Spleen (tissue), 11 donors: ENCODE measurements at regions not wholly inside any gene's neighbourhood (a gene's known extent, or its start where the extent isn't known, plus 50 kb on each side); places are given as distances from the start of the nearest gene placed in this dataset.

ENCODE experiments used
- DNase-seq: peaks from one replicate; pipeline ENCODE4 v3.0.0-alpha.2; 2020
- H3K27ac ChIP-seq, 8 donors: fragments of 200-600 bp; sonication (generic) in 7 of 8; 1 replicate in 4 of 8; 2 replicates in 4 of 8; pipeline versions ENCODE4 v1.5.0 to v1.8.0; 2016 to 2021; ENCODE audit warnings: inconsistent platforms in 4 of 8, mild to moderate bottlenecking in 4 of 8, moderate library complexity in 1 of 8
- H3K27me3 ChIP-seq, 7 donors: fragments of 200-600 bp; sonication (generic) in 6 of 7; replicated peaks in 1 of 7; 1 replicate in 4 of 7; 2 replicates in 3 of 7; pipeline versions ENCODE4 v1.5.0 to v1.8.0; 2016 to 2021; ENCODE audit warnings: inconsistent platforms in 3 of 7, mild to moderate bottlenecking in 1 of 7
- H3K36me3 ChIP-seq, 6 donors: fragments of 200-600 bp; sonication (generic) in 5 of 6; 1 replicate in 4 of 6; 2 replicates in 2 of 6; pipeline versions ENCODE4 v1.5.0 to v1.8.0; 2016 to 2021; ENCODE audit warnings: inconsistent platforms in 2 of 6
- H3K4me1 ChIP-seq, 6 donors: fragments of 200-600 bp; sonication (generic) in 5 of 6; 1 replicate in 3 of 6; 2 replicates in 3 of 6; pipeline versions ENCODE4 v1.5.0 to v1.8.0; 2016 to 2021; ENCODE audit warnings: inconsistent platforms in 3 of 6
- H3K4me3 ChIP-seq, 8 donors: fragments of 200-600 bp; sonication (generic) in 7 of 8; 1 replicate in 4 of 8; 2 replicates in 4 of 8; pipeline versions ENCODE4 v1.5.0 to v1.8.0; 2016 to 2021; ENCODE audit warnings: inconsistent platforms in 4 of 8, mild to moderate bottlenecking in 4 of 8, moderate library complexity in 2 of 8
- H3K9me3 ChIP-seq, 8 donors: fragments of 200-600 bp; sonication (generic) in 7 of 8; 1 replicate in 4 of 8; 2 replicates in 4 of 8; pipeline versions ENCODE4 v1.5.0 to v1.8.0; 2016 to 2021; ENCODE audit warnings: inconsistent platforms in 4 of 8
- POLR2A ChIP-seq, 3 donors: fragments of 450-650 bp; IDR thresholded peaks; one replicate each; pipeline ENCODE4 v1.5.1; 2017; ENCODE audit warnings: antibody characterized with exemption in 3 of 3, mild to moderate bottlenecking in 1 of 3
- POLR2AphosphoS5 ChIP-seq, 3 donors: sonication (generic); formaldehyde crosslinking; IDR thresholded peaks; one replicate each; pipeline ENCODE4 v1.5.1; 2017; ENCODE audit warnings: antibody characterized with exemption in 3 of 3
- WGBS, 5 donors: extraction: QIAGEN DNeasy Blood & Tissue Kit in 3 of 5; methylation state at CpG; one replicate each; pipeline versions ENCODE4 v1.1.5 to v1.1.7; 2013 to 2018; 5-methylcytosine and 5-hydroxymethylcytosine counted together
- intact Hi-C: fragments of 100-400 bp; cut with DNase I; formaldehyde crosslinking; loops from one replicate; pipeline ENCODE4 v1.15.0; 2023; ENCODE audit warnings: low total_unique reads
- TF ChIP-seq, protein P1 (sequence below), 11 experiments: fragments of 200-600 bp in 7 of 11; fragments of 450-650 bp in 4 of 11; sonication (generic) in 4 of 11; IDR thresholded peaks in 8 of 11; conservative IDR thresholded peaks in 3 of 11; 1 replicate in 7 of 11; 2 replicates in 4 of 11; pipeline versions ENCODE4 v1.4.0 to v1.8.0; 2016 to 2021; ENCODE audit warnings: antibody characterized with exemption in 11 of 11, inconsistent platforms in 4 of 11, mild to moderate bottlenecking in 1 of 11
- donor health status: healthy with polysubstance abuse.
- donor health status: DM: no; HTN: no; CAD: no; lungs with moderate emphysema.
- donor health status: DM: no; HTN: no; CAD: no.
- donor health status: Bipolar disorder and iron deficiency.
- donor health status: healthy.
- donor health status: DM: no; HTN: no; CAD: no.
- donor health status: DM: yes; HTN: yes; CAD: no.

DNA sequence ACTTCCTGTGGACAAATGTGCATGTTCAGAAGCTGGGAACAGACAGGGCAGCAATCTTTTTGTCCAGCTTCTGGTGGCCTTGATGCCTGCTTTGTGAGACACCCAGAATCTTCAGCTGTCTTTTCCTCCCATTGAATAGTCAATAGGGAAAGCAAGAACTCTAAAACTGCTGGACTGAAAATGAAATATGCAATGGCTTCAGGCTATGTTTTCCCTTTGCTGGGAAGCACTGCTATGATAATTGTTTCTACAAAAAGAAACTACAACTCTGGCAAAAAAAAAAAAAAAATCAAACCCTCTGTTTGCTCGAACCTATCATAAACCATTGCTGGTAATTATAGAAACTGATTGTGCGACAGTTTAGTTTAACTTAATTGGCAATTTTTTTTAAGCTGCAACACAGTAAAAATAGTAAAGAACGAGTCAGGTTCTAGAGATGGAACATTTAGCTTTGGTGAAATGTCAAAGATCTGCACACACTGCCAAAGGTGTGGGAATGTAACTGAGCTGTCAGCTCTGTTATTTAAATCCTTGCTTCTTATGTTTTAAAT is 79.1 kb upstream of the NEUROD6 start:
- H3K9me3 ChIP-seq, result no peaks in the 10 kb centered on the region
- no peaks in the 10 kb centered on the region for H3K4me1 ChIP-seq
- intact Hi-C loops, result no loop called here
- WGBS, 5 donors, result 73 to 80% (median 76%) methylated on average over 3 of the region's 3 CpGs
- no peak for DNase-seq
- TF ChIP-seq, protein P1, sequence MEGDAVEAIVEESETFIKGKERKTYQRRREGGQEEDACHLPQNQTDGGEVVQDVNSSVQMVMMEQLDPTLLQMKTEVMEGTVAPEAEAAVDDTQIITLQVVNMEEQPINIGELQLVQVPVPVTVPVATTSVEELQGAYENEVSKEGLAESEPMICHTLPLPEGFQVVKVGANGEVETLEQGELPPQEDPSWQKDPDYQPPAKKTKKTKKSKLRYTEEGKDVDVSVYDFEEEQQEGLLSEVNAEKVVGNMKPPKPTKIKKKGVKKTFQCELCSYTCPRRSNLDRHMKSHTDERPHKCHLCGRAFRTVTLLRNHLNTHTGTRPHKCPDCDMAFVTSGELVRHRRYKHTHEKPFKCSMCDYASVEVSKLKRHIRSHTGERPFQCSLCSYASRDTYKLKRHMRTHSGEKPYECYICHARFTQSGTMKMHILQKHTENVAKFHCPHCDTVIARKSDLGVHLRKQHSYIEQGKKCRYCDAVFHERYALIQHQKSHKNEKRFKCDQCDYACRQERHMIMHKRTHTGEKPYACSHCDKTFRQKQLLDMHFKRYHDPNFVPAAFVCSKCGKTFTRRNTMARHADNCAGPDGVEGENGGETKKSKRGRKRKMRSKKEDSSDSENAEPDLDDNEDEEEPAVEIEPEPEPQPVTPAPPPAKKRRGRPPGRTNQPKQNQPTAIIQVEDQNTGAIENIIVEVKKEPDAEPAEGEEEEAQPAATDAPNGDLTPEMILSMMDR (IDR thresholded peaks at IDR 0.05 in 8 of 11, conservative IDR thresholded peaks at IDR 0.05 in 3 of 11), result no peak
- TF ChIP-seq POLR2A (IDR thresholded peaks at IDR 0.05), result no peak
- no peak for TF ChIP-seq POLR2AphosphoS5 (IDR thresholded peaks at IDR 0.05)
- no peaks in the 10 kb centered on the region for H3K27me3 ChIP-seq
- no peak overlapping the region for H3K27ac ChIP-seq
- H3K4me3 ChIP-seq, result no peak overlapping the region
- no peaks in the 10 kb centered on the region for H3K36me3 ChIP-seq

DNA sequence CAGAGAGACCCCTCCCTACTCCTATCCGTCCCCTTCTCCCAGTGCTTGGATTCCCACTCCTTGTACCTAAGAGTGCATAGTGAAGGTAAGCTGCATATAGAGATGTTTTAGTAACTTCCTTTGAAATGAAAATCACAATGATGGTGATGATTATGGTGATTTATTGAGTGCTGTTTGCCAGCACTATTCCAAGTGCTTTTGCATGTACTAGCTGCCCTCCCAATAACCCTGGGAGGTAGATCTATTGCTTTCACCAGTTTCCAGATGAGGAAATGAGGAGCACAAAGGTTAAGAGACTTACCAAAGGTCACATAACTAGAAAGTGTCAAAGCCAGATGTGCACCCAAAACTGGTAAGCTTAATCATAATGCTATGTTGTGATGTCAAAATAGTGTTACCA is 80.4 kb upstream of the NEUROD6 start:
- H3K27me3 ChIP-seq, result no peaks in the 10 kb centered on the region
- DNase-seq, result no peak
- no peak for TF ChIP-seq POLR2A (IDR thresholded peaks at IDR 0.05)
- H3K4me3 ChIP-seq, result no peak overlapping the region
- H3K27ac ChIP-seq, result no peak overlapping the region
- no peaks in the 10 kb centered on the region for H3K4me1 ChIP-seq
- intact Hi-C loops, result no loop called here
- H3K36me3 ChIP-seq, result no peaks in the 10 kb centered on the region
- no peaks in the 10 kb centered on the region for H3K9me3 ChIP-seq
- 69 to 88% (median 76%) methylated on average over 1 of the region's 1 CpG for WGBS, 5 donors

DNA sequence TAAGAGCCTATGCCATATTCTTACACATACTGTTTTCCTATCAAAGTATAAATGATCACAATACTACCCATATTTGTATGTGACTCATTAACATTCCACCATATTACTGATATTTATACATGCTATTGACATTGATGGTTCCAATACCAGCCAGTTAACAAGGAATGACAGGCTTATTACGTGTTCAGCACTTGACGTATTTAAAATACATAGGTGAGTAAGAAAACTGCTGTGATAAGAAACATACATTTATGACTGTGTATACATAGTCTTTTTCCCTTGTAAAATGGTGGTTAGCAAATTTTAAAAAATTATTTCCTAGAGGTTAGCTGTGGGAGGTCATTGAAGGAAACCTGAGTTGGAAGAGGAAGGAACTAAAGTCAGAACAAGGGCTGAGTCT is 81.1 kb upstream of the NEUROD6 start:
- 85 to 98% (median 90%) methylated on average over 2 of the region's 2 CpGs for WGBS, 5 donors
- H3K4me1 ChIP-seq, result no peaks in the 10 kb centered on the region
- no peaks in the 10 kb centered on the region for H3K9me3 ChIP-seq
- H3K36me3 ChIP-seq, result no peaks in the 10 kb centered on the region
- DNase-seq, result no peak
- no peak overlapping the region for H3K4me3 ChIP-seq
- H3K27me3 ChIP-seq, result no peaks in the 10 kb centered on the region
- intact Hi-C loops, result no loop called here
- no peak for TF ChIP-seq POLR2AphosphoS5 (IDR thresholded peaks at IDR 0.05)
- H3K27ac ChIP-seq, result no peak overlapping the region

DNA sequence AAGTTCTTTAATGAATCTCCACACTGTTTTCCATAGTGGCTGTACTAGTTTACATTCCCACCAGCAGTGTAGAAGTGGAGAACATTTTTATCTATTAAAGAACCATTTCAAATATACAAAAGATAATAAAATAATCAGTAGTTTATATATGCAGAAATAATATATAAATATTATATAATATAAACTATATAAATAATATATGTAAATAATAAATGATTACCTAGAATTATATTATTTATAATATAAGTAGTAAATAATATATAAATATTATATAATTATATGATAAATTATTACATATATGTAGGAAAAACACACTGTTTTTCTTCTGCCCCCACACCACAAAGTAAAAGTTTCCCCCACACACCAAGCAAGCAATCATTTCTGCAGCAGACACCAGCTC is 83.5 kb upstream of the NEUROD6 start:
- Histone ChIP-seq H3K27me3 (peaks cover 0 to 7% (median 0%) of the 10 kb centered on the region in 7 donors), H3K9me3 (no peaks in the 10 kb centered on the region), H3K4me3 (no peak overlapping the region), H3K27ac (no peak overlapping the region), H3K36me3 (no peaks in the 10 kb centered on the region), H3K4me1 (no peaks in the 10 kb centered on the region)
- intact Hi-C loops, result no loop called here
- TF ChIP-seq, protein P1 (IDR thresholded peaks at IDR 0.05 in 8 of 11, conservative IDR thresholded peaks at IDR 0.05 in 3 of 11), result no peak
- no peak for TF ChIP-seq POLR2AphosphoS5 (IDR thresholded peaks at IDR 0.05)
- TF ChIP-seq POLR2A (IDR thresholded peaks at IDR 0.05), result no peak
- DNase-seq, result no peak

DNA sequence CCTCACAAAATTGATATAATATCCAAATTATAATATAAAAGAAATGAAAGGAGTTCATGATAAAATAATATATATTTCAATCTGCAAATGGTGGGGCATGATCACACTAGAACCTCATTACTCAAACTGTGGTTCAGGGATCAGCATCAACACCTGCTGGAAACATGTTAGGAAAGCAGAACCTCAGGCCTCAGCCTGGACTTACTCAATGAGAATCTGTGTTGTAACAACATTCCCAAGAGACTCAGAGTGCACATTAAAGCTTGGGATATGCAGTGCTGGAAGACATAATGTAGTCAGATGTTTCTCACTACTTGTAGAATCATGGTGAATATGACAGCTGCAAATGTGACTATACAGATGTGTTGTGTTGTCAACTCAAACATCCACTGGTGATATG is 81.7 kb upstream of the ITPRID1 start:
- Histone ChIP-seq H3K4me1 (no peaks in the 10 kb centered on the region), H3K4me3 (no peak overlapping the region), H3K36me3 (no peaks in the 10 kb centered on the region), H3K9me3 (no peaks in the 10 kb centered on the region), H3K27ac (no peak overlapping the region), H3K27me3 (peaks cover 0 to 13% (median 0%) of the 10 kb centered on the region in 7 donors)
- no peak for DNase-seq
- intact Hi-C loops, result no loop called here
- TF ChIP-seq, protein P1 (IDR thresholded peaks at IDR 0.05 in 8 of 11, conservative IDR thresholded peaks at IDR 0.05 in 3 of 11), result no peak
- TF ChIP-seq POLR2AphosphoS5 (IDR thresholded peaks at IDR 0.05), result no peak
- TF ChIP-seq POLR2A (IDR thresholded peaks at IDR 0.05), result no peak
